Smooth muscle cell (in vitro differentiated cells): ENCODE measurements at regions not wholly inside any gene's neighbourhood (a gene's known extent, or its start where the extent isn't known, plus 50 kb on each side); places are given as distances from the start of the nearest gene placed in this dataset.
"Not testable (repeated sequence)": the region's sequence is repeated elsewhere in the genome, so short reads cannot be mapped to it uniquely, and the experiment has no call there.

Source experiments
- DNase-seq: peaks from one replicate; lab custom pipeline; 2025; ENCODE audit not compliant: unreplicated experiment; lab: John Stamatoyannopoulos, UW
- H2AFZ ChIP-seq: fragments of 200-600 bp; sonication (generic); 2 replicates; pipeline ENCODE4 v1.6.0; 2016; ENCODE audit warnings: antibody characterized with exemption, low read depth, mild to moderate bottlenecking
- H3F3A ChIP-seq: fragments of 200-600 bp; sonication (generic); 2 replicates; pipeline ENCODE4 v1.6.0; 2017; ENCODE audit warnings: antibody characterized with exemption, low read depth
- H3K27ac ChIP-seq: fragments of 200-600 bp; sonication (generic); 2 replicates; pipeline ENCODE4 v1.5.1; 2016; ENCODE audit warnings: low read depth, mild to moderate bottlenecking
- H3K27me3 ChIP-seq: fragments of 200-600 bp; sonication (generic); 2 replicates; pipeline ENCODE4 v1.6.1; 2016; ENCODE audit warnings: low read depth, mild to moderate bottlenecking
- H3K36me3 ChIP-seq: fragments of 200-600 bp; sonication (generic); 2 replicates; pipeline ENCODE4 v1.5.1; 2016; ENCODE audit warnings: low read depth
- H3K4me1 ChIP-seq: fragments of 200-600 bp; sonication (generic); 2 replicates; pipeline ENCODE4 v1.5.1; 2016; ENCODE audit warnings: low read depth
- H3K4me2 ChIP-seq: fragments of 200-600 bp; sonication (generic); 2 replicates; pipeline ENCODE4 v1.6.0; 2016; ENCODE audit warnings: mild to moderate bottlenecking
- H3K4me3 ChIP-seq: fragments of 200-600 bp; sonication (generic); 2 replicates; pipeline ENCODE4 v1.5.1; 2016; ENCODE audit warnings: mild to moderate bottlenecking
- H3K79me2 ChIP-seq: fragments of 200-600 bp; sonication (generic); 2 replicates; pipeline ENCODE4 v1.6.0; 2016; ENCODE audit warnings: low read depth, mild to moderate bottlenecking
- H3K9ac ChIP-seq: fragments of 200-600 bp; sonication (generic); 2 replicates; pipeline ENCODE4 v1.6.0; 2016; ENCODE audit warnings: low read depth
- H3K9me3 ChIP-seq: fragments of 200-600 bp; sonication (generic); replicated peaks from 2 replicates; pipeline ENCODE4 v1.5.1; 2016; ENCODE audit warnings: low read depth
- H4K20me1 ChIP-seq: fragments of 200-600 bp; sonication (generic); 2 replicates; pipeline ENCODE4 v1.6.0; 2016; ENCODE audit warnings: low read depth
- WGBS: methylation state at CpG from one replicate; pipeline ENCODE4 v1.1.7; 2016; ENCODE audit warnings: low lambda C conversion rate; 5-methylcytosine and 5-hydroxymethylcytosine counted together

DNA sequence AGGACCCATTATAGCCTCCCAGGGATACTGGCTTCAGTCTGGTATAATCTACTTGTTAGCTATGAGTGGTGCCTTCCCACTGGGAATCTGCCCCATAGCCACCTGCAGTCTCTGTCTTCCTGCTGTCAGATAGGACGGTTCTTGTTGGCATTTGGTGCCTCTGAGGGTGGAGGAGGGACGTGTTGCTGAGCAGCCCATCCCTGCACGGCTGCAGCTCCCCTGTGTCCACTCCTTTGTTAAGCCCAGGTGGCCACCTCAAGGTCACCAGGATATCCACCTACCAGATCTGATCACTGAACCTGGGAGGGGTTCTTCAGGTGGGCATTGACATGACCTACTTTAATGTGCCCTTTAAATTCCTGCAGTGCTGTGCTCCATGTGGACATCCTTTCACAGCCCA lies 1714.2 kb downstream of the SPATA31A7 start:
- WGBS: 68% methylated on average over 3 of the region's 3 CpGs
- not testable (repeated sequence) for H3K4me1 ChIP-seq, DNase-seq, H3K36me3 ChIP-seq, H3K9ac ChIP-seq, H4K20me1 ChIP-seq, H3K27me3 ChIP-seq, H3K9me3 ChIP-seq, H3K79me2 ChIP-seq, H3K4me3 ChIP-seq, H3K4me2 ChIP-seq, H2AFZ ChIP-seq, H3K27ac ChIP-seq, H3F3A ChIP-seq

DNA sequence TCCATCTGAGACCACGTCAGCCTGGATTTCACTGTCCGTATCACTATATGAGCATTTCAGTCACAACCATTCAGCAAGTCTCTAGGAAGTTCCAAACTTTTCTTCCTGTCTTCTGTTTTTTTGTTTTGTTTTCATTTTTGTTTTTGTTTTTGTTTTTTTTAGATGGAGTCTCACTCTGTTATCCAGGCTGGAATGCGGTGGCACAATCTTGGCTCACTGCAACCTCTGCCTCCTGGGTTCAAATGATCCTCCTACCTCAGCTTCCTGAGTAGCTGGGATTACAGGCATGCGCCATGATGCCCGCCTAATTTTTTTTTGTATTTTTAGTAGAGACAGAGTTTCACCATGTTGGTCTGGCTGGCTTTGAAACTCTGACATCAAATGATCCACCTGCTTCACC lies 1715.9 kb downstream of the SPATA31A7 start:
- H3K4me2 ChIP-seq, H3K79me2 ChIP-seq, DNase-seq, H3K9me3 ChIP-seq, H3K4me1 ChIP-seq, H3K27ac ChIP-seq, H3F3A ChIP-seq, H3K36me3 ChIP-seq, H4K20me1 ChIP-seq, H3K4me3 ChIP-seq, H3K27me3 ChIP-seq, H2AFZ ChIP-seq, H3K9ac ChIP-seq: not testable (repeated sequence)
- WGBS: 86% methylated on average over 3 of the region's 5 CpGs

DNA sequence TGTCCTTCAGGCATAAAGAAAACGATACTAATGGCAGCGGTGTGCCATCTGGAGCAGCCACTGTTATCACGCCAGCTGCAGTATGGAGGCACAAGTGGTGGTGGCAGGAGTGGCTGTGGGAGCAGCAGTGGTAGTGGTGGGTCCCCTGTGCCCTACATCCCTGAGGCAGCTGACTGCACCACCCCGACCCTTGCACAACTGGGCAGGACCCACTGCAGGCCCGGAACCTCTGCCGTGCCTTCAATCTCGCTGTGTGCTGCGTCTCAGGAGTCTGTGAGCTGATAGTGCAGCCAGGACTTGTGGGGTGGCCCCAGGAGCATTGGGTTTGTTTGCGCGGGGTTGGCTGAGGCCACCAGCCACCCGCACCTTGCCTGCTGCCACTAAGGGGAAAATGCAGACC lies 1718.0 kb downstream of the SPATA31A7 start:
- not testable (repeated sequence) for H3K4me2 ChIP-seq, H3K27me3 ChIP-seq, H4K20me1 ChIP-seq, H3K9me3 ChIP-seq, H3F3A ChIP-seq, H3K4me3 ChIP-seq, H3K79me2 ChIP-seq, H3K9ac ChIP-seq, DNase-seq, H3K4me1 ChIP-seq, H3K27ac ChIP-seq, H3K36me3 ChIP-seq, H2AFZ ChIP-seq
- 87% methylated on average over 7 of the region's 11 CpGs for WGBS

DNA sequence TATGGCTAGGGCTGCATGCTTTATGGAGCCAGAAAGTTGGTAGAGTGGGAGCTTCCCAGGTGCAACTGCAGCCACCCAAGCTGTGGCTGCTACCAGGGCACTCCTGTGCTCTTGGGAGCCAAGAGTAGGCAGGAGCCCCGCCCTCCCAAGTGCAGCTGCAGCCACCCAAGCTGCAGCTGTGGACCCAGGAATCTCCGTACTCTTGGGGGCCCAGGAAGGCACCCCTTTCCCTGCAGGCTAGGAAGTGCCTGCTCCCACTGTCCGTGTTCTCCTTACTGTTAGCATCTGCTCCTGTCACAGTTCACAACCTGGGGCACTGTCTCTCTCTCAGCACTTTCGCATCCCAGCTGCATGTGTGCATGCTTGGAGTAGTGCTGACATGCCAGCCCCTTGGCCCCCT lies 1718.4 kb downstream of the SPATA31A7 start:
- not testable (repeated sequence) for H2AFZ ChIP-seq, H3K79me2 ChIP-seq, H4K20me1 ChIP-seq, H3K36me3 ChIP-seq, H3K4me2 ChIP-seq, H3K27ac ChIP-seq, H3K4me3 ChIP-seq, H3K9me3 ChIP-seq, H3K27me3 ChIP-seq, H3F3A ChIP-seq, H3K4me1 ChIP-seq, DNase-seq, H3K9ac ChIP-seq
- 81% methylated on average over 3 of the region's 4 CpGs for WGBS

DNA sequence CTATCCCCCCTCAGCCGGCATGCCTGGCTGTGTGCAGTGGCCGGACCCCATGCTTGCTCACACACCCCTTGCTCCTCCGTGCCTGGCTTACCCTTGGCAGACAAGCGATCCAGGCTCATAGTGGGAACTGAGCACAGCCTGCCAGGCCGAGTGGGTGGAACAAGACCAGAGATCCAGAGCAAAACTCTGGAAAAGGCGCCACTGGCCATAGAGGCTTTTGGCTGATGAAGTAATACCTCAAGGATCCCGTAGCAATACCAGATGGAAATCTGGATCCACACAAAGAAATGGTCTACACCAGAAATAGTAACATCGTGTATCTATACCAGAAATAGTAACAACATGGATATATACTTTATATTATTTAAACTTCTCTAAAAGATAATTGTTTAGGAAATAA lies 1719.6 kb downstream of the SPATA31A7 start:
- H3K27ac ChIP-seq, H4K20me1 ChIP-seq, H3K4me1 ChIP-seq, H3K79me2 ChIP-seq, H3K9me3 ChIP-seq, H3F3A ChIP-seq, H3K9ac ChIP-seq, H3K27me3 ChIP-seq, DNase-seq, H3K36me3 ChIP-seq, H3K4me3 ChIP-seq, H3K4me2 ChIP-seq, H2AFZ ChIP-seq: not testable (repeated sequence)
- WGBS: 83% methylated on average over 6 of the region's 8 CpGs

DNA sequence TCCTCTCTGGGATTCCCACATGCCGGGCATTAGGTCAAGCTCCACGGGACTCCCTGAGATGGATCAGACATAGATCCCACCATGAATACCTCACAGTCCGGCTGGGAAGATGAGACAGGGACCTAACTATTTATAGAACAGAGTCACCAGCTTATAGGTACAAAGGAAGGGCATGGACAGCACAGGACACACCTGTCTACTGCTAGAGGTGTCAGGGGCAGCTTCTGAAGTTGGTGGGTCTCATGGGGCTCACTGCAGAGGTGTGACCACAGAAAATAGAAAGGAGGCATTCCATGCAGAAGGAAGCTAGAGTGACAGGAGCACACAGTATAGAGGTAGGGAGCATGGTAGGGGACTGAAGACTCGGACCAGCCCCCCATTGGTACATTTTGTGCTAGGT lies 1722.4 kb downstream of the SPATA31A7 start:
- H2AFZ ChIP-seq, H3K9ac ChIP-seq, H3K4me3 ChIP-seq, H3K27ac ChIP-seq, H3K4me1 ChIP-seq, H3F3A ChIP-seq, DNase-seq, H3K36me3 ChIP-seq, H4K20me1 ChIP-seq, H3K9me3 ChIP-seq, H3K4me2 ChIP-seq, H3K79me2 ChIP-seq, H3K27me3 ChIP-seq: not testable (repeated sequence)
- WGBS: 90% methylated on average over 1 of the region's 4 CpGs

DNA sequence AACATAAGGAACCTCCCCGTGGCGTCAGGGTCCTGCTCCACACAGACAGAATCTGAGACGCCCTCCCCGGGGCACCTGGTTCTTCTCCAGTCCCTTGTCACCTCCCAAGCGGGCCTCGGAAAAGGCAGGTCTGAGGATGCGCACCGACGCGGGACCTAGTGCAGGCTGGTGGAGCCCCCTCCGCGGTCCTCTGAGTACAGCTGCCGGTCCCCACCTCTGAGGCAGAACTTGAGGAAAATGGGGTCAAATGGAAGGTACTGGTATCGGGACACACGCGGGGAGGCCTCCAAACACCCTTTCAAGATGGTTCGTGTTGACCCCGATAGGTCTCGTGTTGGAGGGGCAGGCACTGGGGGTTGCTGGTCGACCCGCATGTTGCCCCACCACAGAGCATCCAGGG lies 1725.3 kb downstream of the SPATA31A7 start:
- WGBS: 62% methylated on average over 15 of the region's 21 CpGs
- DNase-seq, H3K9me3 ChIP-seq, H2AFZ ChIP-seq, H3K4me2 ChIP-seq, H3F3A ChIP-seq, H3K27ac ChIP-seq, H3K4me3 ChIP-seq, H3K4me1 ChIP-seq, H3K27me3 ChIP-seq, H4K20me1 ChIP-seq, H3K36me3 ChIP-seq, H3K9ac ChIP-seq, H3K79me2 ChIP-seq: not testable (repeated sequence)

DNA sequence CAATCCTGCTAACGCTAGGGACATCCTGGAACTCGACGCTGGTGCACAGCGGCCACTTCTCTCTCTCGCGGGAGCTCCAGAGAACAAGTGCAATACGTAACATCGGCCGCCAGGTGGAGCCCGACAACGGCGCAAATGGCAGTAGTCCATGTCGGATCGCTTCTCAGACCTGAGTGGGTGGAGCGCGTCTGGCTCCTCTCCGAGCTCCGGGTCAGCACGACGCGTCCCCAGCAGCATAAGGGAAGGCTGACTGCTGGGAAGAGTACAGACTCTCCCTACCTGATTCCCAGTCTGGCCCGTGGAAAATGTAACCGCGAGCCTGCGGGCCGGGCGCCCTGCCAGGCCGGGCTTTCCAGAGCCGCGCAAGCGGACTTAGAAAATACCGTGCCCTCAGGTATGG lies 1725.8 kb downstream of the SPATA31A7 start:
- H3F3A ChIP-seq, H3K4me3 ChIP-seq, H4K20me1 ChIP-seq, H3K27me3 ChIP-seq, H3K36me3 ChIP-seq, H3K27ac ChIP-seq, H3K4me2 ChIP-seq, H2AFZ ChIP-seq, H3K9ac ChIP-seq, H3K4me1 ChIP-seq, H3K79me2 ChIP-seq, H3K9me3 ChIP-seq, DNase-seq: not testable (repeated sequence)
- 5% methylated on average over 18 of the region's 32 CpGs for WGBS

DNA sequence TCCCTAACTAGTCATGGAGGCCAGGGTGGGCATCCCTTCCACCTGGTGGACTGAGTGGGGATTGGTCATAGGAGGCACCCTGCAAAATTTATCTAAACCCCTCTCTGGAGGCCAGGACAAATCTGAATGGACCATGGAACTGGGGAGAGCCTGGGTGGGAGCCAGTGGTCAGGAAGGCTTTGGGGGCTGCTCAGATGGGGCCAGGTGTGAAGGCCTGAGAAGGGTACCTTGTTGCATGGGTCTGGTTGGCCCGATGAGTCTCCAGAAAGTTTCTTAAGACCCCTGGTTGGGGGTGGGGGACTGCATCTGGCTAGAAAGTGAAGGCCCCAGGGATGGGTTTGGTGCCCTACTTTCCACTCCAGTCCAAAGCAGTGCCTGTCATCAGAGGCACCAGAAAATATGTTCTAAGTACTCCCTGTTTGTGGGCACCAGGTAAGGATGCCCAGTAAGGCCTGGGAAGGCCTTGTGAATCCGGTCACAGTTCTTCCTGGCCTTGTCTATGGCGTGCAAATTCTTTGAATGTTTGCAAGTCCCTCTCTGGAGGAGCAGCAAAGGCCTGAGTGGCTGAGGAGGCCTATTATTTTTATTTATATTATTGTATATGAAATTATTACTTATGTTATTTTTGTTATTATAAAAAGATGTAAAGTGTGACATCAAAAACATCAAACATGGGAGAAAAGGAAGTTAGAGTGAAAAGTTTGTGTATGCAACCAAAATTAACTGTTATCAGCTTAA lies 1729.0 kb downstream of the SPATA31A7 start:
- H2AFZ ChIP-seq, H3K27me3 ChIP-seq, H3K4me2 ChIP-seq, H3K9me3 ChIP-seq, H3K27ac ChIP-seq, H3K9ac ChIP-seq, H3K4me3 ChIP-seq, DNase-seq, H3F3A ChIP-seq, H3K79me2 ChIP-seq, H3K4me1 ChIP-seq, H4K20me1 ChIP-seq, H3K36me3 ChIP-seq: not testable (repeated sequence)
- 81% methylated on average over 3 of the region's 3 CpGs for WGBS
